Pancreas (tissue), 10 donors: ENCODE measurements at regions not wholly inside any gene's neighbourhood (a gene's known extent, or its start where the extent isn't known, plus 50 kb on each side); places are given as distances from the start of the nearest gene placed in this dataset.

Source experiments
- ATAC-seq, 4 donors: fragments of 200-7000 bp; cut with Tn5 transposase; one replicate each; pipeline versions ENCODE4 v1.8.0 to v1.9.1; 2020; ENCODE audit warnings: mild to moderate bottlenecking in 4 of 4, moderate library complexity in 4 of 4
- DNase-seq, 6 donors: peaks; one replicate each; pipeline ENCODE4 v3.0.0-alpha.2; 2020
- FAIRE-seq: peaks from 2 replicates; lab custom pipeline; 2012; peaks lifted over from hg19 to GRCh38; lab: Jason Lieb, UNC
- H3K27ac ChIP-seq, 4 donors: fragments of 200-600 bp; sonication (generic); 1 replicate in 3 of 4; 2 replicates in 1 of 4; pipeline versions ENCODE4 v1.5.0 to v1.8.0; 2020
- H3K27me3 ChIP-seq, 4 donors: fragments of 200-600 bp; one replicate each; pipeline ENCODE4 v1.8.0; 2021
- H3K36me3 ChIP-seq, 3 donors: fragments of 200-600 bp; sonication (generic) in 1 of 3; one replicate each; pipeline versions ENCODE4 v1.5.0 to v1.8.0; 2020 to 2021
- H3K4me1 ChIP-seq, 3 donors: fragments of 200-600 bp; one replicate each; pipeline ENCODE4 v1.8.0; 2021
- H3K4me3 ChIP-seq, 4 donors: fragments of 200-600 bp; sonication (generic) in 2 of 4; one replicate each; pipeline versions ENCODE4 v1.5.0 to v1.8.0; 2020 to 2021
- H3K9me3 ChIP-seq, 4 donors: fragments of 200-600 bp; one replicate each; pipeline ENCODE4 v1.8.0; 2021
- WGBS, 2 donors: extraction: QIAGEN DNeasy Blood & Tissue Kit; methylation state at CpG; one replicate each; pipeline ENCODE4 v1.1.7; 2013; 5-methylcytosine and 5-hydroxymethylcytosine counted together
- intact Hi-C, 3 donors: fragments of 100-400 bp; cut with DNase I; formaldehyde crosslinking; loops; one replicate each; pipeline versions ENCODE4 v1.11.1 to v1.14.2; 2022
- TF ChIP-seq, protein P1 (sequence below), 4 donors: fragments of 200-600 bp; sonication (generic) in 3 of 4; IDR thresholded peaks; one replicate each; pipeline versions ENCODE4 v1.5.0 to v1.8.0; 2021; ENCODE audit warnings: antibody characterized with exemption in 4 of 4
- donor health status: healthy with polysubstance abuse.
- donor health status: DM: no; HTN: no; CAD: no; lungs with moderate emphysema.
- donor health status: DM: no; HTN: no; CAD: no.
- donor health status: control.
- donor health status: control.
- donor health status: Bipolar disorder and iron deficiency.
- donor health status: DM: yes; HTN: yes; CAD: no.
- donor health status: DM: no; HTN: no; CAD: no.
- donor health status: DM: no; HTN: no; CAD: no.
- donor health status: DM: yes; HTN: yes; CAD: no.

DNA sequence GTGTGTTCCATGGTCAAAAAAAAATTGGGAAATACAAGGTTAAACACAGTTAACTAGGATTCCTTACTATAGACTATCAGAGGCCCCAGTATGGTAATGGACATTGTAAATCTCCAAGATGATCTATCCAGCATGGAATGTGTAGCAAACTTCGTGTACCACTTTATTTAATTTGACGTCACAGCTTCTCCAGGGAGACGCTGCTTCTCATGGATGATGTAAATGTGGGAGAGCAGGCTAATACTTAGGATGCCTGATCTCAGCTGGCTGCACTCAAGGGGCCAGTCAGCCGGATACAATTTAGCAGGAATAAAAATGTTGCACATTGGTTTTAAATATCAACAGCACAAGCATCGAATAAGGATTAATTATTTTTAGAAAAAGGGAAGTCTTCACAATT is 111.7 kb upstream of the HPF1 start:
- Histone ChIP-seq H3K9me3 (no peaks in the 10 kb centered on the region), H3K4me1 (no peaks in the 10 kb centered on the region), H3K4me3 (no peak overlapping the region), H3K36me3 (no peaks in the 10 kb centered on the region), H3K27ac (no peak overlapping the region), H3K27me3 (no peaks in the 10 kb centered on the region)
- DNase-seq, result no peak
- 65 to 74% methylated on average over 5 of the region's 5 CpGs for WGBS, 2 donors
- no peak for FAIRE-seq
- ATAC-seq, result no peak
- TF ChIP-seq, protein P1, sequence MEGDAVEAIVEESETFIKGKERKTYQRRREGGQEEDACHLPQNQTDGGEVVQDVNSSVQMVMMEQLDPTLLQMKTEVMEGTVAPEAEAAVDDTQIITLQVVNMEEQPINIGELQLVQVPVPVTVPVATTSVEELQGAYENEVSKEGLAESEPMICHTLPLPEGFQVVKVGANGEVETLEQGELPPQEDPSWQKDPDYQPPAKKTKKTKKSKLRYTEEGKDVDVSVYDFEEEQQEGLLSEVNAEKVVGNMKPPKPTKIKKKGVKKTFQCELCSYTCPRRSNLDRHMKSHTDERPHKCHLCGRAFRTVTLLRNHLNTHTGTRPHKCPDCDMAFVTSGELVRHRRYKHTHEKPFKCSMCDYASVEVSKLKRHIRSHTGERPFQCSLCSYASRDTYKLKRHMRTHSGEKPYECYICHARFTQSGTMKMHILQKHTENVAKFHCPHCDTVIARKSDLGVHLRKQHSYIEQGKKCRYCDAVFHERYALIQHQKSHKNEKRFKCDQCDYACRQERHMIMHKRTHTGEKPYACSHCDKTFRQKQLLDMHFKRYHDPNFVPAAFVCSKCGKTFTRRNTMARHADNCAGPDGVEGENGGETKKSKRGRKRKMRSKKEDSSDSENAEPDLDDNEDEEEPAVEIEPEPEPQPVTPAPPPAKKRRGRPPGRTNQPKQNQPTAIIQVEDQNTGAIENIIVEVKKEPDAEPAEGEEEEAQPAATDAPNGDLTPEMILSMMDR (IDR thresholded peaks at IDR 0.05), result no peak
- intact Hi-C loops, result no loop called here

DNA sequence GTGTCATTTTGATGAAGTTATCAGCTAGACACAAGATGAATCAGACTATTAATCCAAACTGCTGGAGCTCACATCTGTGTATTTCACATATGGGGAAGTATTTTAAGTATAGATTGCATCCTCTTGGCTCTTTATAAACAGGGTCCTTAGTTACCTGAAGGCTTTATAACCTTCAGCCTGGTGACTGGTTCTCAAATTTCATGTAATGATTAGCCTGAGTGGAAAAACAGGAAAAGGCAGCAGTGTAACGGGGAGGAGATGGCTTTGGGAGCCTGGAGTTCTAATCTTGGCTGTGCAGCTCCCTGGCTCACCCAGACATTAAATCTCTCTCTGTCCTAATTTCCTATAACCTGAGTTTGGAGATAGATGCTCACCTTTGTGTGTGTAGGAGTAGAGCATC is 103.8 kb upstream of the HPF1 start:
- H3K27ac ChIP-seq, result no peak overlapping the region
- H3K27me3 ChIP-seq, result no peaks in the 10 kb centered on the region
- ATAC-seq (peak; percentile 78 to 90 (median 86)), DNase-seq (no peak), FAIRE-seq (no peak)
- WGBS, 2 donors, result 0 to 9% methylated on average over 1 of the region's 1 CpG
- peaks cover 0 to 7% (median 2%) of the 10 kb centered on the region in 3 donors for H3K4me1 ChIP-seq
- intact Hi-C loops, result no loop called here
- TF ChIP-seq, protein P1 (IDR thresholded peaks at IDR 0.05), result no peak
- H3K4me3 ChIP-seq, result no peak overlapping the region
- H3K9me3 ChIP-seq, result no peaks in the 10 kb centered on the region
- H3K36me3 ChIP-seq, result no peaks in the 10 kb centered on the region

DNA sequence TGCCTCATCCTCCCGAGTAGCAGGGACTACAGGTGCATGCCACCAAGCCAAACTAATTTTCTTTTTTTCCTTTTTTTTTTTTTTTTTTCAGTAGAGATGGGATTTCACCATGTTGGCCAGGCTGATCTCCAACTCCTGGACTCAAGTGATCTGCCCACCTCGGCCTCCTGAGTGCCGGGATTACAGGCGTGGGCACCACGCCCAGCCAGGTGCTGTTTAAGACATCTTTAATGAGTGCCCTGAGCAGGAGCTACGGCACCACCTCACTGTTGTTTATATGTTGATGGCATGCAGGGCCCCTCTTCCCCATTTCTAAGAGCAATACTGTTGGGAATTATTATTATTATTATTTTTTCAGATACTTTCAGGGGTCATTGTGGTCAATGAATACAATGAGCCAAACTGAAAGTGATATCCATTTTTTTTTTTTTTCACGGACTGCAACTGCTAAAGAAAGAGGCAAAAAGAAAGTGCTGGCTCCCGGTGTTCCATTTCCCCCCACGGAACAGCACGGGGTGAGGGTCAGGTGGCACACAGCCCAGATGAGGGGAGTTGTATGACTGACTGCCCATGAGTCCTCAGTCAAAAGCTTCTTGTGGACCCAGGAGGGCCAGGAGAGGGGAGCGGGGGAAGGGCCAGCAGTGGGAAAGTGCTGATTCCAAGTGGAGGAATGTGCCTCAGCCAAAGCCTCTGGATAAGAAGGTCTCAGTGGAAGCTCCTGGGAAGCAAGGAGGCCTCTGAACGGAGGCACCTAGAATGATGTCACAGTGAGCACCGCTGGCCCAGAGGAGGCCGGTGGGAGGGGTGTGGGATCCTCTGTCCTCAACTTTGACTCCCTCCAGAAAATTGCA is 101.8 kb upstream of the HPF1 start:
- DNase-seq (no peak), FAIRE-seq (no peak), ATAC-seq (no peak)
- WGBS, 2 donors, result 82 to 85% methylated on average over 14 of the region's 14 CpGs
- no peaks in the 10 kb centered on the region for H3K27me3 ChIP-seq
- no peak overlapping the region for H3K27ac ChIP-seq
- no peak overlapping the region for H3K4me3 ChIP-seq
- intact Hi-C loops, result no loop called here
- H3K36me3 ChIP-seq, result no peaks in the 10 kb centered on the region
- TF ChIP-seq, protein P1 (IDR thresholded peaks at IDR 0.05), result no peak
- H3K9me3 ChIP-seq, result no peaks in the 10 kb centered on the region
- H3K4me1 ChIP-seq, result peaks cover 0 to 7% (median 2%) of the 10 kb centered on the region in 3 donors

DNA sequence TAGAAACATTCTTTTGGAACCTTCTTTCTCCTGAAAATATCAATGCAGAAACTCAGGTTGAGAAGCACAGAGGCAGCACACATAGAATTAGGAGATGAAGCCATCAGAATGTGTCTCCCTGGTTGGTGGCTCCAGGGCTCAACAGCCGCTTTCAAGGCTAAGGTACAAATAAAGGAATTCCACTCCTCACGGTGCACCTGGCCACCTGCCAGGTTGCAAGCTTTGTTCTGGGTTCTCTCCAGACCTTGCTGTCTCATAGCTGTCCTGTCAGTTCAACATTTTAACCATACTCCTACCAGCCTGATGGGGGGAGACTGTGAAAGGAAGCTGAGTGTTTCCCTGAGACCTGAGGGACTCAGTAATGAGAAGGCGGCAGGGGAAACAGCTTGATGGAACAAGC is 96.3 kb upstream of the HPF1 start:
- H3K27ac ChIP-seq, result no peak overlapping the region
- DNase-seq (no peak), ATAC-seq (no peak), FAIRE-seq (no peak)
- no peaks in the 10 kb centered on the region for H3K9me3 ChIP-seq
- no peaks in the 10 kb centered on the region for H3K36me3 ChIP-seq
- H3K27me3 ChIP-seq, result no peaks in the 10 kb centered on the region
- 34 to 44% methylated on average over 3 of the region's 3 CpGs for WGBS, 2 donors
- no peak overlapping the region for H3K4me3 ChIP-seq
- intact Hi-C loops, result no loop called here
- H3K4me1 ChIP-seq, result no peaks in the 10 kb centered on the region
- TF ChIP-seq, protein P1 (IDR thresholded peaks at IDR 0.05), result no peak

DNA sequence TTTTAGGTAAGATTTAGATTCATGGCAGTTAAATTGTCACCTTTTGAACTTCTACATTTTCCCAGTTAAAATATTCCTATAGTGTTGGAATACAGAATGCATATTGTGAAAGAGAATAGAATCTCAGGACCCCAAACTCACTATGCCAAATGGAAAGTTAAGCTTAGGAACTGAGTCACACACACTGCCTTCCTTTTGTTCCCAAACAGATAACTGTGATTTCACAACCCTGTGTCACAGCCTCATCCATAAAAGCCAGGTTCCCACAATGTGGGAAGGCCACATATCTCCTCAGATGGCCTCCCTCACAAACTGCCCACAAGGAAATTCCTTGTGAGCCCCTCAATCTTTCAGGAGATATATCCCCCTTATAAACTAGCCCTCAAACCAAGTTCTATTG is 94.7 kb upstream of the HPF1 start:
- ATAC-seq (no peak), DNase-seq (no peak), FAIRE-seq (no peak)
- H3K36me3 ChIP-seq, result no peaks in the 10 kb centered on the region
- no peak overlapping the region for H3K4me3 ChIP-seq
- no peaks in the 10 kb centered on the region for H3K4me1 ChIP-seq
- H3K27ac ChIP-seq, result no peak overlapping the region
- intact Hi-C loops, result no loop called here
- TF ChIP-seq, protein P1 (IDR thresholded peaks at IDR 0.05), result no peak
- H3K9me3 ChIP-seq, result no peaks in the 10 kb centered on the region
- H3K27me3 ChIP-seq, result no peaks in the 10 kb centered on the region
